GM18507 (cell line): ENCODE measurements at regions not wholly inside any gene's neighbourhood (a gene's known extent, or its start where the extent isn't known, plus 50 kb on each side); places are given as distances from the start of the nearest gene placed in this dataset.
"Not testable (repeated sequence)": the region's sequence is repeated elsewhere in the genome, so short reads cannot be mapped to it uniquely, and the experiment has no call there.

ENCODE experiments used
- DNase-seq: peaks from one replicate; pipeline ENCODE4 v3.0.0; 2011; ENCODE audit warnings: low read depth; ENCODE audit not compliant: insufficient read length; ENCODE audit errors: extremely low spot score
- FAIRE-seq: peaks from 2 replicates; lab custom pipeline; 2011; peaks lifted over from hg19 to GRCh38; lab: Jason Lieb, UNC

DNA sequence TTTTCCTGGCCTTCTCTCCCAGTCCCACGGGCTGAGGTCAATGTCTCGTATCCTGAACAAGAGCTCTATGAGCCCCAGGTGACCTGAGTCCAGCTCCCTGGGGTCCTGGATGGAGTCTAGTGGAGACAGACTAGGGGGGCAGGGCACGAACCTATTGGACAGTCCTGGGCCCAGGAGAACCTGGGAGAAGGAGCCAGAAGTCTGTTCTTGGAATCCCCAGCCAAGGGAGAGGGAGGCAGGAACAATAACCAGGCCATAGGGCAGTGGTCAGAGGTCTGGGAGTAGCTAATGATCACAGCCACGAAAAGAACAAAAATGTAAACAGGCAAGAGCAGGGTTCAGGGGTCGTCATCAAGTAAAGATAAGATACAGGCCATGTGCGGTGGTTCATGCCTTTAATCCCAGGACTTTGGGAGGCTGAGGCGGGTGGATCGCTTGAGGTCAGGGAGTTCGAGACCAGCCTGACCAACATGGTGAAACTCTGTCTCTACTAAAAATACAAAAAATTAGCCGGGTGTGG is 60.8 kb downstream of the COPRS start:
- FAIRE-seq (no peak), DNase-seq (no peak)

DNA sequence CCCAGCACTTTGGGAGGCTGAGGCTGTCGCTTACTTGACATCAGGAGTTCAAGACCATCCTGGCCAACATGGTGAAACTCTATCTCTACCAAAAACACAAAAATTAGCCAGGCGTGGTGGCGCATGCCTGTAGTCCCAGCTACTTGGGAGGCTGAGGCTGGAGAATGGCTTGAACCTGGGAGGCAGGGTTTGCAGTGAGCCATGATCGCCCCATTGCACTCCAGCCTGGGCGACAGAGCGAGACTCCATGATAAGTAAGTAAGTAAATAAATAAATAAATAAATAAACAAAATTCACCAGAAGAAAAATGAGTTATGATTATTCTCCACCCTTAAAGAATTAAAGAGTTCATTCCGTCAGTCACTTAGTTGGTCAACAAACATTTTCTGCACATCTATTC is 63.1 kb downstream of the COPRS start:
- not testable (repeated sequence) for FAIRE-seq, DNase-seq

DNA sequence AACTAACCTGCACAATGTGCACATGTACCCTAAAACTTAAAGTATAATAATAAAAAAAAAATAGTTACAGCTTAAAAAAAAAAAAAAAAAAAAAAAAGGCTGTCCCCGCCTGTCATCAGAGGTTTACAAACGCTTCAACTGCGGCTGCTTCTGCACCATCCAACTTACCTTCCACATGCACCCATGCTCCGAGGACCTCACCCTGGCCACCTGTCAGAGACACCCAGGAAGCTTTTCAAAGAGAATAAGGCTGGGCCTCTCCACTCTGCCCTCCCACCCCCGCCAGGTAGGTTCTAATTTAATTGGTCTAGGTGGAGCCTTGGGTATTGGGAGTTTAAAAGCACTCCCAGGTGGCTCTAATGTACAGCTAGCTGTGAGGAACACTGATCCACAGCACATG is 64.9 kb downstream of the COPRS start:
- no peak for FAIRE-seq

DNA sequence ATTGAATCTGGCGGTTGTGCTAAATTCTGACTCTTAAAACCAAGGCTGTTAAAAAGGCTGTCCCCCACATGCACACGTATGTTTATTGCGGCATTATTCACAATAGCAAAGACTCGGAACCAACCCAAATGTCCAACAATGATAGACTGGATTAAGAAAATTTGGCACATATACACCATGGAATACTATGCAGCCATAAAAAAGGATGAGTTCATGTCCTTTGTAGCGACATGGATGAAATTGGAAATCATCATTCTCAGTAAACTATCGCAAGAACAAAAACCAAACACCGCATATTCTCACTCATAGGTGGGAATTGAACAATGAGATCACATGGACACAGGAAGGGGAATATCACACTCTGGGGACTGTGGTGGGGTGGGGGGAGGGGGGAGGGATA is 65.4 kb downstream of the COPRS start:
- not testable (repeated sequence) for DNase-seq, FAIRE-seq

More for the DNA sequence above, 64.9 kb downstream of the COPRS start:
- no peak for DNase-seq

DNA sequence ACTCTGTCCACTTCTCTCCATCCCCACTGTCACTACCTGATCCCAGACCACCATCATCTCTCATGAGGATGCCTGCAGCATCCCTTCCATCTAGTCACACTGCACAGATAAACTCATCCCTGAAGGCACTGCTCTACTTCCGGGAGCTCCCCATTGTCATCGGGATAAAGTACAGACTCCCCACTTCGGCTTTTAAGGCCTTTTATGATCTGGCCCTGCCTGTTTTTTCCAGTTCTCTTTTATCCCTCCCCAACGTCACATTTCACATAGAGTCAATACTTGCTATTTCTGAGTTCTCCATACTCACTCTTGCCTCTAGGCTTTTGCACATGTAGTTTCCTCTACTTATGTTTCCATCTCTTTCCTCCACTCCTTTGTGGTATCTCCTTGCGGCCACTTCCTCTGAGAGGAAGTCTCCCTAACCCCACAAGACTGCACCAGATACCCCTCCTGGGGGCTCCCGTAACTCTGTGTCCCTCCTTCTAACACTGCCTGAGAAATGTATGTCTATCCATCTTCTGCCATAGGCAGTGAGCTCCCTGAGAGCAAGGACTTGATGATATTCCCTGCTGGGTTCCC is 66.9 kb downstream of the COPRS start:
- FAIRE-seq (no peak), DNase-seq (no peak)

DNA sequence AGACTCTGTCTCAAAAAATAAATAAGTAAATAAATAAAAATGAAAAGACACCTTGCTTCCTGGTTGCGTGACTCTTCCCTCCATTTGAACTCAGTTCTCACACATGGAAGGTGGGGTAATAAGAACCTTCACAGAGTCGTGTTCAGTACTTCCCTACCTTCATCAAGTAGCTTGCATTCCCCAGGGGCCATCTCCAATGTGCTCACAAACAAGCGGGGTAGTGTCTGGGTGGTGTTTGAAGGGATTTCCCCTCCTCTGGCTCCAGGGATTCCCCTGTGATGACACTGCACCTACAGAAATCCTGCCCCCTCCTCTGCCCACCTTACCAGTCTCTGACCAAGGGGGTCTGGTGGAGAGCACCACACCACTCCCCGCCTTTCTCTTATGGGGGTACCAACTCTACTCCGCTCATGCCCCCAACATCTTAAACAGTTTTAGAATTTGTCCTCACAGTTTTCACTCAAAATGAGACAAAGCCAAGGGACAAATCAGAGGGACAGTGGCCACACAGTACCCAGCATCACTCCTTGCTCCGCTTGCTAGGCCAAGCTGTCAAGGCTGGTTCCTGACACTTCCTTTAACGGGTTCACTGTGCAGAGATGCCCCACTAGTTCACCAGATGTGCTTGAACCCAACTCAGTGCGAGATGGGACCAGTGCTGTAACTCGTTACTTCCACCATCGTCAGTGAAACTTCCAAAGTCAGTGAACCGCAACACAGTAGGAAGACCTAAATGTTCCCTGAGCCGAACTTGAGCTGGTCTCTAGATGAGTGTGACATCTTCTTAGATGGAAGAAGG is 69.1 kb downstream of the COPRS start:
- DNase-seq (no peak), FAIRE-seq (no peak)

DNA sequence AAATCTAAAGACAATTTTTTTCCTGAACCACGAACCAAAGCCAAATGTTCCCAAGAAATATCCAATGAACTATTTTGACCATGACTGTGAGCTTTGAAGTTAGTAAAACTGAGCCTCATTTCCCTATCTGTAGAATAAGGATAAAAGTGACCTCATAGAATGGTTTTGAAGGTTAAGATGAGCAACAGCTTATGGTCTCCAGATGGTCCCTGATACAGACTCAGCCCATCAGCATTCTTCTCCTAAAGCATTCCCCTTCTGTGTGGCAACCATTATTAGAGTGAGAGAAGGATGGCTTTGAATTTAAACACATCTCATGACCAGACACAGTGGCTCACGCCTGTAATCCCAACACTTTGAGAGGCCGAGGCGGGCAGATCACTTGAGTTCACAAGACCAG is 70.1 kb downstream of the COPRS start:
- no peak for DNase-seq
- no peak for FAIRE-seq

DNA sequence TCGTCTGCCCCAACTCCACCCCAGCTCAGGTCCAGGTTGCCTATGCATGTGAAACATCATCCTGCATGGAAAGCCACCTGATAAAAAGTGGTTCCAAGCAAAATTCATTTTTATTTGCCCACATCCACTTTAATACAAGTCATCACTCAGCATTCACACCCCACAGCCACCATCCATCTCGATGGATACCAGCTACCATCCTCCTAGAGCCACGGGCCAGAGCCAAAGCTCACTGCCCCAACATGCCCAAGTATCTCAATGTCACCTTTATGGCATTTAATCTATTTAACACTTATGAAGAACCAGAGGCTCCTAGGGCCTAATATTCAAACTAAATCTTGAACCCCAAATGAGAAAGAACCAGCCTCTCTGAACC is 70.5 kb downstream of the COPRS start:
- FAIRE-seq, result no peak
- no peak for DNase-seq

DNA sequence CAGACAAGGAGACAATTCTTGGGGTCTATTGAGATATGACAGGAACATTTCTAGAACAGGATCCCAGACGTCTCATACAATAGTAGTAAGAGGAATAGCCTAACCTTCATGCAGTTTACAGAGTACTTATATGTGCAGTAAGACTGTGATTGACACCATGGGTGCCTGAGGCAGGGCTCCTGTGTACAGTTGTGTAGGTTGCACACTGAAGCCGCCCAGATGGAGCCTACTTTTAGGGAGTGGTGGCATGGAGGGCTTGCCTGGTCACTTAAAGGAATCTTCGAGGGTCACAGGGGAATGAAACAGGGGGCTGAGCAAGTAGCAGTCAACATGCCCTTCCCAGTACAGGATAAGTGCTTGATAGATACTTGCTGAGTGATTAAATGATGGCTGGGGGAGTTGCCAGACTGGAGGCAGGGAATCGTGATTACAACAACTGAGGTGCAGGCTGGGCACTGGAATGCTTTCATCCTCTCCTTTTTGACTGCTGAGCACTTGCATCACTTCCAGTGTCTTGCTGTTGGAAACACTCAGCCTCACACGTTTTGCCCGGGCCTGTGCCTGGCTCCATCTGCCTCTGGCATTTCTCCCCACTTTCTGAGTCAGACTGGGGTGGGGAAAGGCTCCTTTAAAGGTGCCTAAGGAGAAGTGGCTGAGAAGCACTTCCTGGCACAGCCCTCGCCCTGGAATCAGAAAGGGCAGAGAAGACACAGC is 71.0 kb downstream of the COPRS start:
- DNase-seq (no peak), FAIRE-seq (no peak)

DNA sequence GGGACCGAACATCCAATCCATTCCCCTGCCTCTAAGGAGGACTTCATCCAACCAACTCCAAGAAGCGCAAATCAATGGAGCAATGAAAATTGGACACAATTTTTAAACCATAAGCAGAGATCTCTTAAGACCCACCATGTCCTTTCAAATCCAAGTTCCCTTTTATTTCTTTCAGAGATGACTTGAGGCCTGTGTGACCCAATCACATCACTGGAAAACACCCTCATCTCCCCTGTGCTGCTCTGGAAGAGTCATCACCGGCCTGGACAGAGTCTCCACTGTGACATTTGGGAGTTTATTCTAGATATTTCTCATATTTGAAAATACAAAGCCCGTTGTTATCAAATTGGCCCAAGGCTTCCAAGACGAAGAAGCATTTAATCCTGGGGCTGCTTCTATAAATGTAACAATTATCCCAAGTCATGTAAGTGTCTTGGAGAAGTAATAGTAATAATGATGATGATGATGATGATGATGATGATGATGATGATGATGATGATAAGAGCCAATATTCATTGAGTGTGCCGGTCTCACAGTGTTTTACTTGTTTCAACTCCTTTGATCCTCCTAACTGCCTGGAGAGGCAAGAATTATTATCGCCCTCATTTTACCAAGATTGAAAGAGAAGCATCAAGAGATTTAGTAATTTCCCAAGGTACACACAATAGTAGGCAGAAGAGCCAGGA is 72.1 kb downstream of the COPRS start:
- FAIRE-seq (no peak), DNase-seq (no peak)

DNA sequence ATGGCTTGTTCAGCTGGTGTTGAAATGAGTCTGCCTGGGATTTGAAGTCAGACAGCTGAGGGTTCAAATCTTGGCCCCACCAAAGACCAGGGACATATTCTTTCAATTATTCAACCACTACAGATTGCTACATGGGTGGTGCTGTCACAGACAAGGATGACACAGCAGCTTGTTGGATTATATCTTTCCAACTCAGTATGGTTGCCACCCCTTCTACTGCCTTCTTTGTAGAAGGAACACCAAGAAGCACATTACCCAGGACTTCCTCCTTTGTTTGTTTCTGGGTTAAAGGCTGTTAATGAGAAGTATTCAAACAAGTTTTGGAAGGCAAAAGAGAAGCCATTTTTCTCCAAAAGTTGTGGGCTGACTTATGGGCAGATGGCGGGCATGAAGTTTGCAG is 78.6 kb downstream of the COPRS start:
- FAIRE-seq (no peak), DNase-seq (no peak)

DNA sequence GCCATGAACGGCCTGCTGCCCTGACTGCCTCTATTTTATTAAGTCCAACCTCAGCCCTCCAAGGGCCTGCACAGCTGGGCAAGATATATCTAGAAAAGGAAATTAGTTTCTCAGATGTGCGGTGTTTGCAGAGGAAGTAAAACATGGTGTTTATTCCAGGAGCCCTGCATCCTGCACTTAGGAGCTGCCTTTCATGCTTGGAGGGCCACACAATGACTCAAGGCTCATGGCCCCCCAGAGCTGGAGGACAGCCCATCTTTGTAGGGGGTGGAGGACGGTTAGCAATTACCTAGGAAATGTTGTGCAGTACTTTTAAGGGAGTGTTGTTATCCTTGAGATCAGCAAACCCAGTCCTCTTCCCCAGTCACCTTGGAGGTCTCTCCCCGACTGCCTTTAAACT is 80.5 kb downstream of the COPRS start:
- FAIRE-seq (no peak), DNase-seq (no peak)

DNA sequence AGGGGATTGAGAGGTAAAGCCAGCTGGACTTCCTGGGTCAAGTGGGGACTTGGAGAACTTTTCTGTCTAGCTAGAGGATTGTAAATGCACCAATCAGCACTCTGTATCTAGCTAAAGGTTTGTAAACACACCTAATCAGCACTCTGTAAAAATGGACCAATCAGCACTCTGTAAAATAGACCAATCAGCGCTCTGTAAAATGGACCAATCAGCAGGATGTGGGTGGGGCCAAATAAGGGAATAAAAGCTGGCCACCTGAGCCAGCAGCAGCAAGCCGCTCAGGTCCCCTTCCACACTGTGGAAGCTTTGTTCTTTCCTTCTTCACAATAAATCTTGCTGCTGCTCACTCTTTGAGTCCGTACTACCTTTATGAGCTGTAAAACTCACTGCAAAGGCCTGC is 87.7 kb downstream of the COPRS start:
- FAIRE-seq, DNase-seq: not testable (repeated sequence)

DNA sequence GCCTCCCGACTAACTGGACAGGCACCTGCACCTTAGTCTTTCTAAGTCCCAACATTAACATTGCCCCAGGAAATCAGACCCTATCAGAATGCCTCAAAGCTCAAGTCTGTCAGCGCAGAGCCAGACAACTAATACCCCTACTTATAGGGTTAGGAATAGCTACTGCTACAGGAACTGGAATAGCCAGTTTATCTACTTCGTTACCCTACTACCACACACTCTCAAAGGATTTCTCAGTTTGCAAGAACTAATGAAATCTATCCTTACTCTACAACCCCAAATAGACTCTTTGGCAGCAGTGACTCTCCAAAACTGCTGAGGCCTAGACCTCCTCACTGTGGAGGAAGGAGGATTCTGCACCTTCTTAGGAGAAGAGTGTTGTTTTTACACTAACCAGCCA is 88.5 kb downstream of the COPRS start:
- FAIRE-seq, DNase-seq: not testable (repeated sequence)

DNA sequence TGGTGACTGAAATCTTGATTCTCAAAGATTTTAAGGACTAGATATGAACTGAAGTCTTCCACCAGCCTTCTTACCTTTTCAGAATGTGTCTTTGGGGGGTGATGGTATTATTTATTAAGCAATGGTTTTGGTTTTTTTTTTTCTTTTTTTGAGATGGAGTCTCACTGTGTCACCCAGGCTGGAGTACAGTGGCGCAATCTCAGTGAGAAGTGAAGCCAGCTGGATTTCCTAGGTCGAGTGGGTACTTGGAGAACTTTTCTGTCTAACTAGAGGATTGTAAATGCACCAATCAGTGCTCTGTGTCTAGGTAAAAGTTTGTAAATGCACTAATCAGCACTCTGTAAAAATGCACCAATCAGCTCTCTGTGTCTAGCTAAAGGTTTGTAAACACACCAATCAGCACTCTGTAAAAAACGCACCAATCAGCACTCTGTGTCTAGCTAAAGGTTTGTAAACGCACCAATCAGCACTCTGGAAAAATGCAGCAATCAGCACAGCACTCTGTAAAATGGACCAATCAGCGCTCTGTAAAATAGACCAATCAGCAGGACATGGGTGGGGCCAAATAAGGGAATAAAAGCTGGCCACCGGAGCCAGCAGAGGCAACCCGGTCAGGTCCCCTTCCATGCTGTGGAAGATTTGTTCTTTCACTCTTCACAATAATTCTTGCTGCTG is 97.1 kb downstream of the COPRS start:
- not testable (repeated sequence) for DNase-seq, FAIRE-seq

DNA sequence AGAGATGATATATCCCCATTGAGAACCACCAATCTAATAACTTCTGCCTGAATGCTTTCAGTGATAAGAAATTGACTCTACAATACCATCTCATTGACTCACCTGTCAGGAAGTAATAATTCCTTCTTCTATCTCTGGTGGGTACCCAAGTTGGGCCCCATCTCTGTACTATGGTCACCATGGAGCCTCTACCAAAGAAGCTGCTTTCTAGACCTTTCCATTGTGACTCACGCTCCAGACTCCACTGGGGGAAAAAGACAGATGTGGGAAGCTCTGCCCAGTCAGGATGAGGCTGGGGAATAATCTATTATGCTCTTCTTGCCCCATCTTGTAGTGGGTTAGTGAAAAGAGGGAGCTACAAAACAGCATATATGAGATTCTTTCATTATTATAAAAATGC is 100.4 kb downstream of the COPRS start:
- DNase-seq (no peak), FAIRE-seq (no peak)

DNA sequence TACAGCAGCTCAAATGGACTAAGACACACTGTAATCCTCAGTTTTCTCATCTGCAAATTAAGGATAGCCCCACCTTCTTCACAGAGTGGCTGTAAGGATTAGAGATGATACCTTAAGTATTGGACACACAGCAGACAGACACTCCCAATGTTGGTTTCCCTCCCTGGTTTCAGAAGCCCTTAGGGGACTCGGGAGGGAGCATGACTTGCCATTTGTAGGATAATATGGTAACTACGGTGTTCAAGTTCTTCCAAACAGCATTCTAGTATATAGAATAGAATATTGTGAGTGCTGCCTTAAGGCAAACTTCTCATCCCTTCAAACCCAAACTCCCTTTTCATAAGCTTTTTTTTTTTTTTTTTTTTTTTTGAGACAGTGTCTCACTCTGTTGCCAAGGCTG is 101.9 kb downstream of the COPRS start:
- no peak for DNase-seq
- no peak for FAIRE-seq

DNA sequence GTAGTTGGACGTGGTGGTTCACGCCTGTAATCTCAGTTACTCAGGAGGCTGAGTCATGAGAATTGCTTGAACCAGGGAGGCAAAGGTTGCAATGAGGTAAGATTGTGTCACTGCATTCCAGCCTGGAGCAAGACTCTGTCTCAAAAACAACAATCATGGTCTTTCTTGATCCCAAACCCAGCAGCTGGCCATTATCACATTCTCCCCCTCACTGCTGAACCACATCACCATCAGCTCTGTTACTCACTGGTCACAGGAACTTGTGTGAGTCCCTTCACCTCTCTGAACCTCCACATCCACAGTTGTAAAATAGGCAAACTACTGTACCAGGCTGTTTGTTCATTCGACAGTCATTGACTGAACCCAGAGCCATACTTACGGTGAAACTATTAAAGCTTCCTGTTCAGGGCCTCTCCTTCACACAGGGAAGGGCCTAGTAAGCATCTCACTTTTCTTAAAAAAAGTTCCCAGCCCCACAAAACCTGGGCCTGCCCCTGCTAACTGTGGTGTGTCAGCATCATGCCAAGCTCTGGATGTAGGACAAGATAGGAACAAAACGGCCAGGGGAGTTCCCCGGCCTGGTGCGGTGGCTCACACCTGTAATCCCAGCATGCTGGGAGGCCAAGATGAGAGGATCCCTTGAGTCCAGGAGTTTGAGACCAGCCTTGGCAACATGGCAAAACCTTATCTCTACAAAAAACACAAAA is 104.7 kb downstream of the COPRS start:
- DNase-seq (no peak), FAIRE-seq (no peak)

DNA sequence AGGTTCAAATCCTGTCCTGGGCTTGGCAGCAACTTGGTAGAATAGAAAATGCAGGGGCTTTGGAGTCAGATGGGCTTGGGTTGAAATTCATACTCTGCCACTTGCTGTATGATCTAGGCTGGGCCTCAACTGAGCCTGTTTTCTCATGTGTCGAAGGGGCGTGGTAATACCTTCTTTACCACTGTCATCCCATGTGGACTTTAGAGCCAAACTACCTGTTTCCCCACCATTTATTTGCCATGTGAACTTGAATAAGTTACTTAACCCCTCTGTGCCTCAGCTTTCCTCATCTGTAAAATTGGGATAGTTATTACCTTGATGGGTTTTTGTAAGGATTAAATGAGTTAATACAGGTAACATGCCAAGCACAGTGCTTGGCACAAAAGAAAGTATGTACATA is 106.0 kb downstream of the COPRS start:
- FAIRE-seq, result no peak
- no peak for DNase-seq
